Left ventricle myocardium inferior (tissue), 1 donor: ENCODE measurements at regions not wholly inside any gene's neighbourhood (a gene's known extent, or its start where the extent isn't known, plus 50 kb on each side); places are given as distances from the start of the nearest gene placed in this dataset.
"Not testable (repeated sequence)": the region's sequence is repeated elsewhere in the genome, so short reads cannot be mapped to it uniquely, and the experiment has no call there.

Experiments used
- DNase-seq: peaks from one replicate; pipeline ENCODE4 v3.0.0-alpha.2; 2020
- H3K27ac ChIP-seq: fragments of 200-600 bp; replicated peaks from 2 replicates; pipeline ENCODE4 v1.8.0; 2021
- H3K27me3 ChIP-seq: fragments of 200-600 bp; 2 replicates; pipeline ENCODE4 v1.8.0; 2021; ENCODE audit warnings: low read depth
- H3K36me3 ChIP-seq: fragments of 200-600 bp; 2 replicates; pipeline ENCODE4 v1.8.0; 2021
- H3K4me1 ChIP-seq: fragments of 200-600 bp; 2 replicates; pipeline ENCODE4 v1.8.0; 2021
- H3K4me3 ChIP-seq: fragments of 200-600 bp; 2 replicates; pipeline ENCODE4 v1.8.0; 2021; ENCODE audit warnings: mild to moderate bottlenecking, moderate library complexity
- H3K9me3 ChIP-seq: fragments of 200-600 bp; replicated peaks from 2 replicates; pipeline ENCODE4 v1.8.0; 2021
- CTCF ChIP-seq: fragments of 200-600 bp; IDR thresholded peaks from 2 replicates; pipeline ENCODE4 v1.8.0; 2021; ENCODE audit warnings: antibody characterized with exemption, mild to moderate bottlenecking, borderline replicate concordance
- intact Hi-C: fragments of 100-400 bp; cut with micrococcal nuclease; formaldehyde crosslinking; loops from one replicate; pipeline ENCODE4 v1.11.0; 2022
- donor health status: DM: no; HTN: yes; CAD: no; lungs with severe emphysema.

- Histone ChIP-seq H3K9me3 (no peaks in the 10 kb centered on the region), H3K4me1 (no peaks in the 10 kb centered on the region), H3K36me3 (no peaks in the 10 kb centered on the region), H3K4me3 (no peak overlapping the region), H3K27ac (no peak overlapping the region), H3K27me3 (no peaks in the 10 kb centered on the region)
- intact Hi-C loops = no loop called here
- no peak for TF ChIP-seq CTCF
- no peak for DNase-seq
Measured at GRCh38 chr2:75846683-75847190, 136.0 kb upstream of the GCFC2 start.

GRCh38 chr2:75844651-75845050 lies 133.9 kb upstream of the GCFC2 start:
- H3K27me3 ChIP-seq = no peaks in the 10 kb centered on the region
- H3K4me3 ChIP-seq = no peak overlapping the region
- TF ChIP-seq CTCF = no peak
- no peak overlapping the region for H3K27ac ChIP-seq
- no peaks in the 10 kb centered on the region for H3K36me3 ChIP-seq
- H3K9me3 ChIP-seq = no peaks in the 10 kb centered on the region
- DNase-seq = no peak
- intact Hi-C loops = no loop called here
- no peaks in the 10 kb centered on the region for H3K4me1 ChIP-seq

- H3K36me3 ChIP-seq, H3K4me1 ChIP-seq, DNase-seq, intact Hi-C loops, H3K4me3 ChIP-seq, H3K27me3 ChIP-seq, H3K27ac ChIP-seq: not testable (repeated sequence)
- peaks cover 15% of the 10 kb centered on the region for H3K9me3 ChIP-seq
Measured at GRCh38 chr2:75834588-75834987, 123.9 kb upstream of the GCFC2 start.

GRCh38 chr2:75833386-75833785 lies 122.7 kb upstream of the GCFC2 start:
- intact Hi-C loops = no loop called here
- peaks cover 7% of the 10 kb centered on the region for H3K9me3 ChIP-seq
- H3K4me3 ChIP-seq = no peak overlapping the region
- no peak for TF ChIP-seq CTCF
- no peak for DNase-seq
- no peak overlapping the region for H3K27ac ChIP-seq
- no peaks in the 10 kb centered on the region for H3K27me3 ChIP-seq
- no peaks in the 10 kb centered on the region for H3K36me3 ChIP-seq
- H3K4me1 ChIP-seq = no peaks in the 10 kb centered on the region

GRCh38 chr2:75828826-75829225 lies 118.1 kb upstream of the GCFC2 start:
- TF ChIP-seq CTCF = no peak
- no peak overlapping the region for H3K27ac ChIP-seq
- no peaks in the 10 kb centered on the region for H3K27me3 ChIP-seq
- DNase-seq = no peak
- H3K4me1 ChIP-seq = no peaks in the 10 kb centered on the region
- H3K36me3 ChIP-seq = no peaks in the 10 kb centered on the region
- intact Hi-C loops = no loop called here
- no peak overlapping the region for H3K4me3 ChIP-seq
- H3K9me3 ChIP-seq = peaks cover 11% of the 10 kb centered on the region

GRCh38 chr2:75823515-75823914 lies 112.8 kb upstream of the GCFC2 start:
- H3K4me1 ChIP-seq, H3K27ac ChIP-seq, H3K27me3 ChIP-seq, H3K4me3 ChIP-seq, intact Hi-C loops, H3K36me3 ChIP-seq, DNase-seq: not testable (repeated sequence)
- H3K9me3 ChIP-seq = peaks cover 13% of the 10 kb centered on the region

GRCh38 chr2:75822336-75822735 lies 111.6 kb upstream of the GCFC2 start:
- Histone ChIP-seq H3K4me3 (no peak overlapping the region), H3K36me3 (no peaks in the 10 kb centered on the region), H3K27ac (no peak overlapping the region), H3K9me3 (peaks cover 13% of the 10 kb centered on the region), H3K27me3 (peaks cover 3% of the 10 kb centered on the region), H3K4me1 (no peaks in the 10 kb centered on the region)
- intact Hi-C loops = no loop called here
- DNase-seq = no peak
- no peak for TF ChIP-seq CTCF
